ENCODE measurements at regions not wholly inside any gene's neighbourhood (a gene's known extent, or its start where the extent isn't known, plus 50 kb on each side); places are given as distances from the start of the nearest gene placed in this dataset.

- TF ChIP-seq CTCF (IDR thresholded peaks at IDR 0.05; ENCODE audit: unreplicated experiment): no peak
- Mint-ChIP-seq H3K4me3 (ENCODE audit: unreplicated experiment) (no peak overlapping the region), H3K27me3 (ENCODE audit: unreplicated experiment) (peaks cover 2% of the 10 kb centered on the region), H3K9me3 (ENCODE audit: unreplicated experiment) (no peaks in the 10 kb centered on the region), H3K36me3 (ENCODE audit: low read depth, unreplicated experiment) (no peaks in the 10 kb centered on the region), H3K4me1 (ENCODE audit: unreplicated experiment) (no peaks in the 10 kb centered on the region), H3K27ac (ENCODE audit: unreplicated experiment) (no peak overlapping the region)
- DNase-seq (ENCODE audit: low spot score): no peak
These were observed 431.8 kb downstream of the TBL1XR1 start for GRCh38 chr3:176765382-176765900.

GRCh38 chr3:176759815-176760506 is 437.3 kb downstream of the TBL1XR1 start:
- H3K27me3 Mint-ChIP-seq (ENCODE audit: unreplicated experiment): no peaks in the 10 kb centered on the region
- no peak overlapping the region for H3K4me3 Mint-ChIP-seq (ENCODE audit: unreplicated experiment)
- H3K4me1 Mint-ChIP-seq (ENCODE audit: unreplicated experiment): no peaks in the 10 kb centered on the region
- no peaks in the 10 kb centered on the region for H3K9me3 Mint-ChIP-seq (ENCODE audit: unreplicated experiment)
- H3K36me3 Mint-ChIP-seq (ENCODE audit: low read depth, unreplicated experiment): no peaks in the 10 kb centered on the region
- no peak overlapping the region for H3K27ac Mint-ChIP-seq (ENCODE audit: unreplicated experiment)
- no peak for DNase-seq (ENCODE audit: low spot score)
- TF ChIP-seq CTCF (IDR thresholded peaks at IDR 0.05; ENCODE audit: unreplicated experiment): no peak

GRCh38 chr3:176757429-176757828 is 439.9 kb downstream of the TBL1XR1 start:
- Mint-ChIP-seq H3K4me1 (ENCODE audit: unreplicated experiment) (no peaks in the 10 kb centered on the region), H3K27ac (ENCODE audit: unreplicated experiment) (no peak overlapping the region), H3K4me3 (ENCODE audit: unreplicated experiment) (no peak overlapping the region), H3K27me3 (ENCODE audit: unreplicated experiment) (no peaks in the 10 kb centered on the region), H3K9me3 (ENCODE audit: unreplicated experiment) (no peaks in the 10 kb centered on the region), H3K36me3 (ENCODE audit: low read depth, unreplicated experiment) (no peaks in the 10 kb centered on the region)
- DNase-seq (ENCODE audit: low spot score): no peak
- no peak for TF ChIP-seq CTCF (IDR thresholded peaks at IDR 0.05; ENCODE audit: unreplicated experiment)

GRCh38 chr3:176755977-176756376 is 441.3 kb downstream of the TBL1XR1 start:
- H3K4me1 Mint-ChIP-seq (ENCODE audit: unreplicated experiment): no peaks in the 10 kb centered on the region
- H3K36me3 Mint-ChIP-seq (ENCODE audit: low read depth, unreplicated experiment): peaks cover 4% of the 10 kb centered on the region
- H3K27ac Mint-ChIP-seq (ENCODE audit: unreplicated experiment): no peak overlapping the region
- no peaks in the 10 kb centered on the region for H3K27me3 Mint-ChIP-seq (ENCODE audit: unreplicated experiment)
- H3K4me3 Mint-ChIP-seq (ENCODE audit: unreplicated experiment): no peak overlapping the region
- no peaks in the 10 kb centered on the region for H3K9me3 Mint-ChIP-seq (ENCODE audit: unreplicated experiment)
- no peak for DNase-seq (ENCODE audit: low spot score)
- no peak for TF ChIP-seq CTCF (IDR thresholded peaks at IDR 0.05; ENCODE audit: unreplicated experiment)

GRCh38 chr3:176755552-176755951 is 441.7 kb downstream of the TBL1XR1 start:
- Mint-ChIP-seq H3K4me1 (ENCODE audit: unreplicated experiment) (no peaks in the 10 kb centered on the region), H3K27me3 (ENCODE audit: unreplicated experiment) (no peaks in the 10 kb centered on the region), H3K9me3 (ENCODE audit: unreplicated experiment) (no peaks in the 10 kb centered on the region), H3K4me3 (ENCODE audit: unreplicated experiment) (no peak overlapping the region), H3K36me3 (ENCODE audit: low read depth, unreplicated experiment) (peaks cover 4% of the 10 kb centered on the region), H3K27ac (ENCODE audit: unreplicated experiment) (no peak overlapping the region)
- TF ChIP-seq CTCF (IDR thresholded peaks at IDR 0.05; ENCODE audit: unreplicated experiment): no peak
- no peak for DNase-seq (ENCODE audit: low spot score)

Measured in endothelial cell (in vitro differentiated cells).